Upper lobe of left lung (tissue), 6 donors: ENCODE measurements at regions not wholly inside any gene's neighbourhood (a gene's known extent, or its start where the extent isn't known, plus 50 kb on each side); places are given as distances from the start of the nearest gene placed in this dataset.

Experiments
- ATAC-seq, 2 donors: fragments of 200-7000 bp; cut with Tn5 transposase; one replicate each; pipeline ENCODE4 v1.9.1; 2022; ENCODE audit warnings: mild to moderate bottlenecking in 2 of 2, moderate library complexity in 2 of 2; ENCODE audit not compliant: low FRiP score in 2 of 2
- DNase-seq, 2 donors: peaks; one replicate each; pipeline ENCODE4 v3.0.0-alpha.2; 2019 to 2020
- H3K27ac ChIP-seq, 4 donors: fragments of 200-600 bp; sonication (generic); one replicate each; pipeline ENCODE4 v1.5.1; 2016 to 2019
- H3K27me3 ChIP-seq, 4 donors: fragments of 200-600 bp; sonication (generic); one replicate each; pipeline ENCODE4 v1.5.1; 2017 to 2019
- H3K36me3 ChIP-seq, 4 donors: fragments of 200-600 bp; sonication (generic); one replicate each; pipeline ENCODE4 v1.5.1; 2016 to 2019
- H3K4me1 ChIP-seq, 4 donors: fragments of 200-600 bp; sonication (generic); one replicate each; pipeline ENCODE4 v1.5.1; 2018 to 2019
- H3K4me3 ChIP-seq, 4 donors: fragments of 200-600 bp; sonication (generic); one replicate each; pipeline ENCODE4 v1.5.1; 2017 to 2019; ENCODE audit warnings: mild to moderate bottlenecking in 2 of 4, moderate library complexity in 1 of 4
- H3K9me3 ChIP-seq, 4 donors: fragments of 200-600 bp; sonication (generic); one replicate each; pipeline ENCODE4 v1.5.1; 2018 to 2019
- CTCF ChIP-seq, 6 experiments: fragments of 450-650 bp in 4 of 6; fragments of 200-600 bp in 2 of 6; sonication (generic) in 2 of 6; IDR thresholded peaks; one replicate each; pipeline ENCODE4 v1.5.1; 2016 to 2019; ENCODE audit warnings: antibody characterized with exemption in 6 of 6
- EP300 ChIP-seq, 4 donors: sonication (generic); formaldehyde crosslinking; IDR thresholded peaks; one replicate each; pipeline ENCODE4 v1.5.1; 2017; ENCODE audit warnings: antibody characterized with exemption in 4 of 4, control low read depth in 2 of 4
- POLR2A ChIP-seq, 4 donors: fragments of 450-650 bp; IDR thresholded peaks; one replicate each; pipeline ENCODE4 v1.5.1; 2016 to 2017; ENCODE audit warnings: antibody characterized with exemption in 4 of 4, mild to moderate bottlenecking in 2 of 4
- POLR2AphosphoS5 ChIP-seq, 2 donors: sonication (generic); formaldehyde crosslinking; IDR thresholded peaks; one replicate each; pipeline ENCODE4 v1.5.1; 2017; ENCODE audit warnings: antibody characterized with exemption in 2 of 2
- WGBS, 2 donors: methylation state at CpG; one replicate each; pipeline ENCODE4 v1.1.5; 2017 to 2018; 5-methylcytosine and 5-hydroxymethylcytosine counted together
- donor health status: DM: no; HTN: no; CAD: no; lungs with moderate emphysema.
- donor health status: DM: no; HTN: yes; CAD: no; lungs with severe emphysema.

GRCh38 chr6:102415891-102416290 lies 1022.4 kb downstream of the GRIK2 start:
- no peak for DNase-seq
- no peaks in the 10 kb centered on the region for H3K36me3 ChIP-seq
- H3K27ac ChIP-seq, result no peak overlapping the region
- H3K4me3 ChIP-seq, result no peak overlapping the region
- no peaks in the 10 kb centered on the region for H3K27me3 ChIP-seq
- no peaks in the 10 kb centered on the region for H3K9me3 ChIP-seq
- WGBS, 2 donors, result 73 to 74% methylated on average over 1 of the region's 1 CpG
- H3K4me1 ChIP-seq, result no peaks in the 10 kb centered on the region
- no peak for ATAC-seq
- TF ChIP-seq EP300 (IDR thresholded peaks at IDR 0.05) (no peak), POLR2A (IDR thresholded peaks at IDR 0.05) (no peak), POLR2AphosphoS5 (IDR thresholded peaks at IDR 0.05) (no peak), CTCF (IDR thresholded peaks at IDR 0.05) (no peak)

GRCh38 chr6:102411796-102412195 lies 1018.3 kb downstream of the GRIK2 start:
- H3K36me3 ChIP-seq, result no peaks in the 10 kb centered on the region
- TF ChIP-seq POLR2A (IDR thresholded peaks at IDR 0.05), result no peak
- TF ChIP-seq CTCF (IDR thresholded peaks at IDR 0.05), result no peak
- no peak for TF ChIP-seq EP300 (IDR thresholded peaks at IDR 0.05)
- TF ChIP-seq POLR2AphosphoS5 (IDR thresholded peaks at IDR 0.05), result no peak
- DNase-seq (no peak), ATAC-seq (no peak)
- no peaks in the 10 kb centered on the region for H3K4me1 ChIP-seq
- no peaks in the 10 kb centered on the region for H3K27me3 ChIP-seq
- no peaks in the 10 kb centered on the region for H3K9me3 ChIP-seq
- WGBS, 2 donors, result 71 to 75% methylated on average over 3 of the region's 3 CpGs
- H3K27ac ChIP-seq, result no peak overlapping the region
- no peak overlapping the region for H3K4me3 ChIP-seq

GRCh38 chr6:102407886-102408741 lies 1014.6 kb downstream of the GRIK2 start:
- ATAC-seq (no peak), DNase-seq (no peak)
- no peaks in the 10 kb centered on the region for H3K27me3 ChIP-seq
- H3K9me3 ChIP-seq, result no peaks in the 10 kb centered on the region
- no peaks in the 10 kb centered on the region for H3K4me1 ChIP-seq
- H3K27ac ChIP-seq, result no peak overlapping the region
- WGBS, 2 donors, result 66 to 72% methylated on average over 4 of the region's 4 CpGs
- no peak for TF ChIP-seq CTCF (IDR thresholded peaks at IDR 0.05)
- TF ChIP-seq POLR2AphosphoS5 (IDR thresholded peaks at IDR 0.05), result no peak
- TF ChIP-seq EP300 (IDR thresholded peaks at IDR 0.05), result no peak
- no peak for TF ChIP-seq POLR2A (IDR thresholded peaks at IDR 0.05)
- no peaks in the 10 kb centered on the region for H3K36me3 ChIP-seq
- H3K4me3 ChIP-seq, result no peak overlapping the region

- 69 to 73% methylated on average over 1 of the region's 1 CpG for WGBS, 2 donors
- Histone ChIP-seq H3K4me1 (no peaks in the 10 kb centered on the region), H3K27me3 (no peaks in the 10 kb centered on the region), H3K9me3 (no peaks in the 10 kb centered on the region), H3K27ac (no peak overlapping the region), H3K36me3 (no peaks in the 10 kb centered on the region), H3K4me3 (no peak overlapping the region)
- TF ChIP-seq POLR2A (IDR thresholded peaks at IDR 0.05) (no peak), POLR2AphosphoS5 (IDR thresholded peaks at IDR 0.05) (no peak)
- DNase-seq (no peak), ATAC-seq (no peak)
These were observed 1012.4 kb downstream of the GRIK2 start for GRCh38 chr6:102405860-102406259.

- Histone ChIP-seq H3K27me3 (no peaks in the 10 kb centered on the region), H3K4me1 (no peaks in the 10 kb centered on the region), H3K27ac (no peak overlapping the region), H3K36me3 (no peaks in the 10 kb centered on the region), H3K4me3 (no peak overlapping the region), H3K9me3 (no peaks in the 10 kb centered on the region)
- DNase-seq (no peak), ATAC-seq (no peak)
- TF ChIP-seq POLR2AphosphoS5 (IDR thresholded peaks at IDR 0.05) (no peak), EP300 (IDR thresholded peaks at IDR 0.05) (no peak), CTCF (IDR thresholded peaks at IDR 0.05) (no peak), POLR2A (IDR thresholded peaks at IDR 0.05) (no peak)
- WGBS, 2 donors, result 76 to 85% methylated on average over 2 of the region's 2 CpGs
These were observed 1009.3 kb downstream of the GRIK2 start for GRCh38 chr6:102402635-102403329.
